HepG2 (cell line): ENCODE measurements at regions not wholly inside any gene's neighbourhood (a gene's known extent, or its start where the extent isn't known, plus 50 kb on each side); places are given as distances from the start of the nearest gene placed in this dataset.

Experiments
- ATAC-seq: fragments of 200-7000 bp; cut with Tn5 transposase; 3 replicates; pipeline ENCODE4 v1.9.1; 2020; ENCODE audit warnings: mild to moderate bottlenecking, moderate library complexity
- BruUV-seq: library from RNA; stranded (reverse); fragments of 400-500 nt; replicated peaks from 2 replicates; lab custom pipeline; 2021; lab: Mats Ljungman, UMichigan
- CTCF ChIA-PET: fragments of 300-600 bp; formaldehyde crosslinking; extraction: SDS; loops from one replicate; lab custom pipeline; 2021; ENCODE audit warnings: low total read pairs, inconsistent platforms, low intra/inter-chr PET ratio; lab: Yijun Ruan, JAX
- POLR2A ChIA-PET: fragments of 350-600 bp; sonication (Branson Sonifier 250); formaldehyde crosslinking; loops from one replicate; lab custom pipeline; 2020; ENCODE audit warnings: antibody characterized with exemption, inconsistent platforms; lab: Yijun Ruan, JAX
- DNase-seq: peaks from one replicate; pipeline ENCODE4 v3.0.0-alpha.2; 2015; ENCODE audit warnings: low spot score
- FAIRE-seq: peaks from 3 replicates; lab custom pipeline; 2011; peaks lifted over from hg19 to GRCh38; lab: Jason Lieb, UNC
- H2AFZ ChIP-seq: one replicate; pipeline ENCODE4 v1.6.1; 2011; ENCODE audit warnings: low read length, inconsistent platforms
- H3K27ac ChIP-seq: fragments of 300-600 bp; 3 replicates; pipeline ENCODE4 v1.8.0; 2011; ENCODE audit warnings: mixed run types, mild to moderate bottlenecking, mixed read lengths, low read length, inconsistent platforms; ENCODE audit not compliant: insufficient read depth; ENCODE audit errors: extremely low read length
- H3K27me3 ChIP-seq, 2 experiments: fragments of 200-600 bp in 1 of 2; 2 replicates in 1 of 2; 3 replicates in 1 of 2; pipeline versions ENCODE4 v1.6.0 to v1.8.0; 2011; ENCODE audit warnings: low read length in 2 of 2, mild to moderate bottlenecking in 2 of 2, moderate library complexity in 2 of 2, inconsistent platforms in 1 of 2; ENCODE audit not compliant: insufficient read depth in 2 of 2, control insufficient read depth in 1 of 2
- H3K36me3 ChIP-seq, 2 experiments: fragments of 200-600 bp in 1 of 2; replicated peaks in 1 of 2; 2 replicates in 1 of 2; 3 replicates in 1 of 2; pipeline versions ENCODE4 v1.5.1 to v1.8.0; 2011; ENCODE audit warnings: low read length in 2 of 2, inconsistent platforms in 1 of 2; ENCODE audit not compliant: insufficient read depth in 2 of 2, control insufficient read depth in 1 of 2
- H3K4me1 ChIP-seq: 2 replicates; pipeline ENCODE4 v1.5.1; 2012; ENCODE audit warnings: low read length, inconsistent platforms; ENCODE audit not compliant: insufficient read depth
- H3K4me2 ChIP-seq: 2 replicates; pipeline ENCODE4 v1.6.0; 2011; ENCODE audit warnings: low read depth, low read length, inconsistent platforms
- H3K4me3 ChIP-seq, 3 experiments: fragments of 200-600 bp in 1 of 3; sonication (generic), shearing (Covaris generic) in 1 of 3; replicated peaks in 1 of 3; 2 replicates each; pipeline ENCODE4 v1.5.1; 2011 to 2016; ENCODE audit warnings: low read length in 3 of 3, inconsistent platforms in 2 of 3, low read depth in 2 of 3, mild to moderate bottlenecking in 2 of 3, control low read depth in 1 of 3, mixed read lengths in 1 of 3; ENCODE audit not compliant: insufficient read depth in 1 of 3
- H3K79me2 ChIP-seq: one replicate; pipeline ENCODE4 v1.6.1; 2011; ENCODE audit warnings: low read length, inconsistent platforms; ENCODE audit not compliant: insufficient read depth
- H3K9ac ChIP-seq: 2 replicates; pipeline ENCODE4 v1.6.0; 2011; ENCODE audit warnings: mild to moderate bottlenecking, low read depth, low read length, inconsistent platforms; ENCODE audit not compliant: insufficient read depth
- H3K9me3 ChIP-seq: 2 replicates; pipeline ENCODE4 v1.5.1; 2012; ENCODE audit warnings: mild to moderate bottlenecking, low read length
- H4K20me1 ChIP-seq: 2 replicates; pipeline ENCODE4 v1.6.0; 2011; ENCODE audit warnings: inconsistent platforms, mild to moderate bottlenecking, low read length, moderate library complexity; ENCODE audit not compliant: insufficient read depth
- GLMP ChIP-seq: sonication (generic); formaldehyde crosslinking; IDR thresholded peaks from 2 replicates; pipeline ENCODE4 v1.9.0; 2021; ENCODE audit warnings: missing genetic modification reagents, mild to moderate bottlenecking, borderline replicate concordance
- IRF1 ChIP-seq: sonication (generic); formaldehyde crosslinking; IDR thresholded peaks from 2 replicates; pipeline ENCODE4 v1.4.0; 2020; ENCODE audit warnings: low read depth, mild to moderate bottlenecking, missing genetic modification reagents
- JUNB ChIP-seq: sonication (generic); formaldehyde crosslinking; IDR thresholded peaks from 2 replicates; pipeline ENCODE4 v1.8.0; 2022; ENCODE audit warnings: missing genetic modification reagents, mild to moderate bottlenecking, borderline replicate concordance
- MIXL1 ChIP-seq: IDR thresholded peaks from 2 replicates; pipeline ENCODE4 v1.6.1; 2016
- NR2F1 ChIP-seq, 2 experiments: fragments of 450-650 bp in 1 of 2; formaldehyde crosslinking in 1 of 2; IDR thresholded peaks; 2 replicates each; pipeline versions ENCODE4 v1.5.0 to v1.6.1; 2016 to 2020; ENCODE audit warnings: mild to moderate bottlenecking in 1 of 2, missing compliant biosample characterization in 1 of 2, missing genetic modification reagents in 1 of 2, moderate library complexity in 1 of 2
- TCF7 ChIP-seq: sonication (generic); IDR thresholded peaks from 2 replicates; pipeline ENCODE4 v1.6.1; 2016; ENCODE audit warnings: antibody characterized with exemption, low read depth
- ZNF3 ChIP-seq: IDR thresholded peaks from 2 replicates; pipeline ENCODE4 v1.7.0; 2017; ENCODE audit warnings: inconsistent platforms
- ZNF552 ChIP-seq: sonication (generic); formaldehyde crosslinking; IDR thresholded peaks from 2 replicates; pipeline ENCODE4 v1.9.0; 2022; ENCODE audit warnings: missing genetic modification reagents, mild to moderate bottlenecking, borderline replicate concordance
- ZNF646 ChIP-seq: sonication (generic); formaldehyde crosslinking; IDR thresholded peaks from 2 replicates; pipeline ENCODE4 v1.9.0; 2021; ENCODE audit warnings: mild to moderate bottlenecking, missing genetic modification reagents
- ZNF660 ChIP-seq: sonication (generic); formaldehyde crosslinking; IDR thresholded peaks from 2 replicates; pipeline ENCODE4 v1.5.1; 2020; ENCODE audit warnings: mild to moderate bottlenecking, low read depth, missing genetic modification reagents, borderline replicate concordance
- WGBS: methylation state at CpG from one replicate; pipeline ENCODE4 v1.1.6; 2017; ENCODE audit warnings: low lambda C conversion rate; 5-methylcytosine and 5-hydroxymethylcytosine counted together
- in situ Hi-C: cut with HindIII; loops from 2 replicates; pipeline ENCODE4 v1.10.0; 2017; ENCODE audit warnings: low pct_unique_long_range_greater_than_20kb; ENCODE audit not compliant: extremely low pct_ligation_motif_present
- intact Hi-C: fragments of 100-400 bp; cut with micrococcal nuclease; formaldehyde crosslinking; loops from one replicate; pipeline ENCODE4 v1.10.0; 2022; ENCODE audit not compliant: unreplicated experiment

- no TSS peak for BruUV-seq
- Histone ChIP-seq H3K9me3 (peaks cover 21% of the 10 kb centered on the region), H3K4me1 (no peaks in the 10 kb centered on the region), H3K9ac (no peak overlapping the region), H3K27ac (no peak overlapping the region), H3K4me2 (no peak overlapping the region), H4K20me1 (no peaks in the 10 kb centered on the region), H2AFZ (no peak overlapping the region), H3K36me3 (no peaks in the 10 kb centered on the region), H3K79me2 (no peaks in the 10 kb centered on the region), H3K4me3 (no peak overlapping the region), H3K27me3 (no peaks in the 10 kb centered on the region)
- intact Hi-C loops (no loop called here), in situ Hi-C loops (no loop called here)
- FAIRE-seq (no peak), DNase-seq (no peak), ATAC-seq (no peak)
- POLR2A ChIA-PET, result no interaction called here
- CTCF ChIA-PET, result no interaction called here
- WGBS, result 37% methylated on average over 3 of the region's 3 CpGs
- TF ChIP-seq ZNF3 (CRISPR knock-in tag) (no peak), ZNF660 (no peak), TCF7 (no peak), ZNF646 (CRISPR knock-in tag) (no peak), NR2F1 (CRISPR knock-in tag; IDR thresholded peaks at IDR 0.05) (no peak), JUNB (CRISPR knock-in tag) (no peak), GLMP (no peak), ZNF552 (CRISPR knock-in tag) (no peak), MIXL1 (CRISPR knock-in tag) (no peak), IRF1 (CRISPR knock-in tag) (no peak)
Observed at GRCh38 chr12:87782838-87783237, 246.4 kb downstream of the C12orf50 start.
